Upper lobe of right lung (tissue), 1 donor: ENCODE measurements at regions not wholly inside any gene's neighbourhood (a gene's known extent, or its start where the extent isn't known, plus 50 kb on each side); places are given as distances from the start of the nearest gene placed in this dataset.
"Not testable (repeated sequence)": the region's sequence is repeated elsewhere in the genome, so short reads cannot be mapped to it uniquely, and the experiment has no call there.

Experiments
- ATAC-seq: fragments of 200-7000 bp; cut with Tn5 transposase; one replicate; pipeline ENCODE4 v1.9.1; 2020; ENCODE audit warnings: mild to moderate bottlenecking, moderate library complexity
- DNase-seq: peaks from one replicate; pipeline ENCODE4 v3.0.0-alpha.2; 2020
- H3K27ac ChIP-seq: fragments of 200-600 bp; one replicate; pipeline ENCODE4 v1.8.0; 2022
- H3K27me3 ChIP-seq: fragments of 200-600 bp; one replicate; pipeline ENCODE4 v1.8.0; 2022; ENCODE audit warnings: mild to moderate bottlenecking
- H3K36me3 ChIP-seq: fragments of 200-600 bp; one replicate; pipeline ENCODE4 v1.8.0; 2022
- H3K4me1 ChIP-seq: fragments of 200-600 bp; one replicate; pipeline ENCODE4 v1.8.0; 2022
- H3K4me3 ChIP-seq: fragments of 200-600 bp; one replicate; pipeline ENCODE4 v1.8.0; 2022; ENCODE audit warnings: mild to moderate bottlenecking
- H3K9me3 ChIP-seq: fragments of 200-600 bp; one replicate; pipeline ENCODE4 v1.8.0; 2022
- intact Hi-C: fragments of 100-400 bp; cut with DNase I; formaldehyde crosslinking; loops from one replicate; pipeline ENCODE4 v1.11.0; 2022
- TF ChIP-seq, protein P1 (sequence below): fragments of 200-600 bp; IDR thresholded peaks from one replicate; pipeline ENCODE4 v1.8.0; 2022; ENCODE audit warnings: antibody characterized with exemption
- donor health status: DM: no; HTN: yes; CAD: no; lungs with severe emphysema.

DNA sequence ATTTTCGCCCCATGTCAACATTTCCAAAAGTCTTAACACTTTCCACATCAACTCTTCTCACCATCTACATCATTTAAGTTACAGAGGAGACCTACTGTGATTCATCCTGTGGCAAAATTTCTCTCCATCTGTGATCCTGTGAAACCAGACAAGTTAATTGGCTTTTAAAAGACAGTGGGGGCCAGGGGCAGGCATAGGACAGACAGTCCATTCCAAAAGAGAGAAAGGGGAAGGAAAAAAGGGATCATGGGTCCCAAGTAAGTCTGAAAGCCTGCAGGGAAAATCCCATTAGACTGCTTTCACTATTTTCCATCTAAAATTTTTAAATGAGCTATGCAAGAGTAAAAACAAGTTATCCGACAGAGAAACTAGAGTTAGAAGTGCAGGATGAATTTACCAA is 121.0 kb downstream of the MRPL57 start:
- intact Hi-C loops = loop anchor here (5.0 kb wide), 1 partner anchor 180 kb away; no protein-coding TSS in a partner anchor
- peak overlapping the region; percentile 93 for H3K4me3 ChIP-seq

DNA sequence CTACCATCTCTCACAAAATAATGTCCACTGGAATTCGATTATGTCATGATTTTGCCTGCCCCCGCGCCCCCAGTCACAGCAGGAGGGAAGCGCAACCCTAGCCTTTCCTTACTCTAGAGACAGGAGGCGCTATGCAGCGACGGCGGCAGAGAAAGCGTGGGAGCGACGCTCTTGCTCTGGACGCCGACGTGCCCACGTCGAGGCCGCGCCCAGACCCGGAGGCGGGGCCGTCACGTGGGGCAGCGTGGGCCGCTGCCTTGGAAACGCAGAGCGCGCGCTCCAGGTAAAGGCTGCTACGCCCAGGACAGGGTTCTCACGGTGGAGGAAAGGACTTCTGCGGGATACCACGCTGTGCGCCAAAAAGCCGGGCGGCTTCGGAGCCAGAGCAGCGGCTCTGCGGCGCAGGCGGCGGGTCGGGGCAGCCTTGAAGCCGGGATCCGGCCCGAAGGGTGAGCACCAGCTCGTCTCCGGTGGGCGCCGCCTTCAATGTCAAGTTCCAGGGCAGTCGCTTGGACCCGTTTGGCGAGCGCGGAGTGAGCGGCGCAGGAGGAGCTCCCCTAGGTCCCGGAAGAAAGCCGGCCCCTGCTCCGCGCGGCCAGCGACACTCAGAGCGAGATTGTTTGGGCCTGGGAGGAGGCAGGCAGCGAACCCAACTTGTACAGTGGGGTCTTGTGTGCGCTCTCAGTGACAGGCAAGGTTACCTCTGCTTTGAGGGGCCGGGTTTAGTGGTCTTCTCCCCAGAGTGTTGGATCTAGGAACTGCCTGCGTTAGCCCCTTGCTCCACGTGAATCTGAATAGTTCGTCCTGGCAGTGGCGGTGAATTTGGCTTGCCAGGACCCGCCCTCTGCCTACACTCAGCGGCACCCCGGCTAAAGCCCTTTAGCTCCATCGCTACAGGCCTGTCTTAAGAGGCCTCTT is 121.7 kb downstream of the MRPL57 start:
- peak; percentile 100 for ATAC-seq
- DNase-seq = peak; percentile 94
- TF ChIP-seq, protein P1, sequence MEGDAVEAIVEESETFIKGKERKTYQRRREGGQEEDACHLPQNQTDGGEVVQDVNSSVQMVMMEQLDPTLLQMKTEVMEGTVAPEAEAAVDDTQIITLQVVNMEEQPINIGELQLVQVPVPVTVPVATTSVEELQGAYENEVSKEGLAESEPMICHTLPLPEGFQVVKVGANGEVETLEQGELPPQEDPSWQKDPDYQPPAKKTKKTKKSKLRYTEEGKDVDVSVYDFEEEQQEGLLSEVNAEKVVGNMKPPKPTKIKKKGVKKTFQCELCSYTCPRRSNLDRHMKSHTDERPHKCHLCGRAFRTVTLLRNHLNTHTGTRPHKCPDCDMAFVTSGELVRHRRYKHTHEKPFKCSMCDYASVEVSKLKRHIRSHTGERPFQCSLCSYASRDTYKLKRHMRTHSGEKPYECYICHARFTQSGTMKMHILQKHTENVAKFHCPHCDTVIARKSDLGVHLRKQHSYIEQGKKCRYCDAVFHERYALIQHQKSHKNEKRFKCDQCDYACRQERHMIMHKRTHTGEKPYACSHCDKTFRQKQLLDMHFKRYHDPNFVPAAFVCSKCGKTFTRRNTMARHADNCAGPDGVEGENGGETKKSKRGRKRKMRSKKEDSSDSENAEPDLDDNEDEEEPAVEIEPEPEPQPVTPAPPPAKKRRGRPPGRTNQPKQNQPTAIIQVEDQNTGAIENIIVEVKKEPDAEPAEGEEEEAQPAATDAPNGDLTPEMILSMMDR = peak; percentile 92
- peaks cover 6% of the 10 kb centered on the region for H3K4me1 ChIP-seq
- H3K27ac ChIP-seq = peak overlapping the region; percentile 75
- no peaks in the 10 kb centered on the region for H3K27me3 ChIP-seq
- H3K4me3 ChIP-seq = peak overlapping the region; percentile 93
- intact Hi-C loops = loop anchor here (5.0 kb wide), 1 partner anchor 179 kb away; no protein-coding TSS in a partner anchor
- no peaks in the 10 kb centered on the region for H3K9me3 ChIP-seq
- H3K36me3 ChIP-seq = no peaks in the 10 kb centered on the region

More for the DNA sequence above, 121.0 kb downstream of the MRPL57 start:
- no peak for ATAC-seq
- no peak for DNase-seq
- TF ChIP-seq, protein P1 = no peak
- peaks cover 6% of the 10 kb centered on the region for H3K4me1 ChIP-seq
- H3K27ac ChIP-seq = peak overlapping the region; percentile 70
- no peaks in the 10 kb centered on the region for H3K36me3 ChIP-seq
- H3K27me3 ChIP-seq = no peaks in the 10 kb centered on the region
- H3K9me3 ChIP-seq = no peaks in the 10 kb centered on the region

DNA sequence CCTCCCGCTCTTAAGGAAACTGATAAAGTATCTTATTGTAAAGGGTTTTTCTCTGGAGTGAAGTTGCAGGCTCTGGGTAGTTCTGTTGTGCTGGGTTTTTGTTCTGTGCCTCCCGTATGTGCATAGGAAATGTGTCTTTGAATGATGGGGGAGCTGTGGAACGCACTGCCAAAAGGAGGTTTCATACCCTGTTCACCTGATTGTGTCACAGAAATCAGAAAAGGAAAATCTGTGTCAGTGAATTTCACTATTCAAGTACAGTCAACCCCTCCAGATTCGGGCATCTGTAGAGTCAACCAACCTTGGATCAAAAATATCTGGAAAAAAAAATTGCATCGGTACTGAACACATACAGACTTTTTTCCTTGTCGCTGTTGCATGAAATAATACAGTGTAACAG is 127.8 kb downstream of the MRPL57 start:
- TF ChIP-seq, protein P1 = no peak
- DNase-seq (no peak), ATAC-seq (no peak)
- no peak overlapping the region for H3K27ac ChIP-seq
- no peak overlapping the region for H3K4me3 ChIP-seq
- intact Hi-C loops = no loop called here
- H3K27me3 ChIP-seq = no peaks in the 10 kb centered on the region
- no peaks in the 10 kb centered on the region for H3K36me3 ChIP-seq
- no peaks in the 10 kb centered on the region for H3K4me1 ChIP-seq
- no peaks in the 10 kb centered on the region for H3K9me3 ChIP-seq

DNA sequence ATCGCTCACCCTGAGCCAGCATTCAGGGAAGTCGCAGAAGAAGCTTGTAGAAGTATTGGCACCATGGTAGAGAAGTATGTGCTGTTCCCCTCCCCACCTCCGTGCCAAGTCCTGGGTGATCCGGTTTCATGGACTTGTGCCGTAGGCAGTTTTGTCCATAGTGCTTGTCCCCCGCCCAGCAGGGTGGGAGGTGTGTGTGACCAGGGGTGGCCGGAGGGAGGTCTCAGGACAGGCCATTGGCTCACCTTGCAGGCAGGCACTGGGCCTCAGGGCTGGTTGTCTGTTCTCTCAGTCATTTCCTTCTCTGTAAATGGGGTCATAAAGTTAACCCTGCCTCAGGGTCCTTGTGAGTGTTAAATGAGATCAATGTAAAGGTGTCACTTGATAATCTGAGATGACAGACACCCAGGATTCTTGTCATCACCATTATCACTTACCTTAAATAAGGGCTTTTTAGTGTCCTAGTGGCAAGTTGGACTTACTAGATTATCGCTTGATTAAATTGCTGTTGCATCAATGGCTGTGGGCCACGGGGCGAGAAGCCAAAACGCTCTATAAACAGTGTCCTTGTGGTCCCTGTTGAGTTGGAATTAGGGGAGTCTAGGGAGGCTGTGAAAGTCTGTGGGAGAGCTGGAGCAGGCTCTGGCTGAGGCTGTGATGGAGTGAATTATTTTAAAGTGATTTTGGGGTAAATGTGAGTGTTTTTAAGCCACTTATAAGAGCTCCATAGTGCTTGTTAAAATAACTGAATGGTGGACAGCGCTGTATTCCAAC is 130.0 kb downstream of the MRPL57 start:
- ATAC-seq, intact Hi-C loops: not testable (repeated sequence)

DNA sequence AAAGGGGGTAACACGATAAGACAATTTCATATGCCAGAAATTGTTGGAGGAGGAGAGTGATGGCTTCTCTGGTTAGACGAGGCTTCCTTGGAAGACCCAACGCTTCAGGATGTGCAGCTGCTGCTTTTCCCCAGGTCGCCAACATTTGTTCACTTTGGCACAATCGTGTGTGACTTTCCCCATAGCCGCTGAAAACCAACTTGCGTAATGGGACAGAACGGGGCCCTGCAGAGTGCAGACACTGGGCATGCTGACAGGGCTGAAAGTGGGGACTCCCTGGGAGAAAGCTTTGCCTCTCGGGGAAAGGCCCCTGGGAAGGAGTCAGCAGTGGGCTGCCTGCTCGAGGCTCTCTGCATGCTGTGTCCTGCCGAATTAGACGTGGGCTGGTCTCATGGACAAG is 130.7 kb downstream of the MRPL57 start:
- H3K9me3 ChIP-seq, ATAC-seq, H3K27me3 ChIP-seq, H3K4me1 ChIP-seq, DNase-seq, intact Hi-C loops, H3K4me3 ChIP-seq, H3K27ac ChIP-seq, H3K36me3 ChIP-seq: not testable (repeated sequence)

More for the DNA sequence above, 130.0 kb downstream of the MRPL57 start:
- not testable (repeated sequence) for DNase-seq, H3K4me3 ChIP-seq, H3K36me3 ChIP-seq, H3K27me3 ChIP-seq, H3K27ac ChIP-seq, H3K9me3 ChIP-seq, H3K4me1 ChIP-seq

DNA sequence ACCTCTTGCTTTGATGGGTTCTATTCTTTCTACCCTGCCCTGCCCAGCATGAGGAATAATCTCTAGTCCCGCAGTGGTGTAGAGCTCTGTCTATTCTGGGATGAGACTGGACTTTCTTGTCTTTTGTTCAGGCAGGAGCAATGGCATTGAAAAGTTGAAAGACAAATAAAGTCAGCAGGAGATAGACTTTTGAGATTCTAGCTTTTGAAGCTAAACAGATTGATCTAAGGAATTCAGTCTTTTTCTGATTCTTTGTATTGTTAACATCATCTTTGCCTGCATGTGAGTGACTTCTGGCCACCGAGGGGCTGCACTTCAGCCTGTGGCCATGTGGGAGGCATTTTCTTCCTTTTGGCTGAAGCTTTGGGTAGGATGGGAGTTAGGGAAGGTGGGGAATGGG is 132.4 kb downstream of the MRPL57 start:
- DNase-seq = no peak
- H3K27me3 ChIP-seq = no peaks in the 10 kb centered on the region
- no peaks in the 10 kb centered on the region for H3K9me3 ChIP-seq
- no peak overlapping the region for H3K27ac ChIP-seq
- TF ChIP-seq, protein P1 = no peak
- no peak for ATAC-seq
- H3K4me3 ChIP-seq = no peak overlapping the region
- H3K36me3 ChIP-seq = no peaks in the 10 kb centered on the region
- intact Hi-C loops = no loop called here
- no peaks in the 10 kb centered on the region for H3K4me1 ChIP-seq
